Nephron (organoid): ENCODE measurements at regions not wholly inside any gene's neighbourhood (a gene's known extent, or its start where the extent isn't known, plus 50 kb on each side); places are given as distances from the start of the nearest gene placed in this dataset.

Source experiments
- H3K27ac Mint-ChIP-seq, 3 experiments: 2 replicates each; pipeline ENCODE4 v1.8.0; 2020; ENCODE audit warnings: mixed read lengths in 3 of 3, mild to moderate bottlenecking in 2 of 3, moderate library complexity in 1 of 3
- H3K27me3 Mint-ChIP-seq: 2 replicates; pipeline ENCODE4 v1.8.0; 2021; ENCODE audit warnings: low read depth, mild to moderate bottlenecking, moderate library complexity, mixed read lengths
- H3K36me3 Mint-ChIP-seq: 2 replicates; pipeline ENCODE4 v1.8.0; 2020; ENCODE audit warnings: low read depth, mixed read lengths
- H3K4me1 Mint-ChIP-seq: 2 replicates; pipeline ENCODE4 v1.8.0; 2020; ENCODE audit warnings: mixed read lengths
- H3K4me3 Mint-ChIP-seq, 3 experiments: 2 replicates each; pipeline ENCODE4 v1.8.0; 2020; ENCODE audit warnings: mild to moderate bottlenecking in 3 of 3, mixed read lengths in 3 of 3, moderate library complexity in 2 of 3
- H3K9me3 Mint-ChIP-seq: 2 replicates; pipeline ENCODE4 v1.8.0; 2020; ENCODE audit warnings: mixed read lengths
- CTCF ChIP-seq, 3 experiments: fragments of 200-600 bp; sonication (generic); IDR thresholded peaks; one replicate each; pipeline ENCODE4 v1.5.0; 2021; ENCODE audit warnings: antibody characterized with exemption in 3 of 3; ENCODE audit not compliant: unreplicated experiment in 3 of 3

GRCh38 chr13:33526718-33527117, 241.2 kb upstream of the STARD13 start:
- TF ChIP-seq CTCF (IDR thresholded peaks at IDR 0.05; ENCODE audit: unreplicated experiment in 3 of 3) = no peak
- H3K27me3 Mint-ChIP-seq = no peaks in the 10 kb centered on the region
- no peak overlapping the region for H3K27ac Mint-ChIP-seq
- no peak overlapping the region for H3K4me3 Mint-ChIP-seq
- no peaks in the 10 kb centered on the region for H3K9me3 Mint-ChIP-seq
- H3K36me3 Mint-ChIP-seq = no peaks in the 10 kb centered on the region
- peaks cover 6% of the 10 kb centered on the region for H3K4me1 Mint-ChIP-seq

- Mint-ChIP-seq H3K36me3 (no peaks in the 10 kb centered on the region), H3K4me1 (no peaks in the 10 kb centered on the region), H3K9me3 (no peaks in the 10 kb centered on the region), H3K27ac (no peak overlapping the region), H3K27me3 (no peaks in the 10 kb centered on the region), H3K4me3 (no peak overlapping the region)
- TF ChIP-seq CTCF (IDR thresholded peaks at IDR 0.05; ENCODE audit: unreplicated experiment in 3 of 3) = no peak
Measured at GRCh38 chr13:33528896-33529295, 243.3 kb upstream of the STARD13 start.

- no peaks in the 10 kb centered on the region for H3K36me3 Mint-ChIP-seq
- H3K27ac Mint-ChIP-seq = no peak overlapping the region
- no peak for TF ChIP-seq CTCF (IDR thresholded peaks at IDR 0.05; ENCODE audit: unreplicated experiment in 3 of 3)
- no peak overlapping the region for H3K4me3 Mint-ChIP-seq
- peaks cover 2% of the 10 kb centered on the region for H3K4me1 Mint-ChIP-seq
- H3K9me3 Mint-ChIP-seq = no peaks in the 10 kb centered on the region
- no peaks in the 10 kb centered on the region for H3K27me3 Mint-ChIP-seq
Measured at GRCh38 chr13:33531484-33531883, 245.9 kb upstream of the STARD13 start.

- no peak for TF ChIP-seq CTCF (IDR thresholded peaks at IDR 0.05; ENCODE audit: unreplicated experiment in 3 of 3)
- no peaks in the 10 kb centered on the region for H3K27me3 Mint-ChIP-seq
- H3K27ac Mint-ChIP-seq = no peak overlapping the region
- H3K4me1 Mint-ChIP-seq = peaks cover 20% of the 10 kb centered on the region
- no peaks in the 10 kb centered on the region for H3K9me3 Mint-ChIP-seq
- no peaks in the 10 kb centered on the region for H3K36me3 Mint-ChIP-seq
- no peak overlapping the region for H3K4me3 Mint-ChIP-seq
Measured at GRCh38 chr13:33535061-33535460, 249.5 kb upstream of the STARD13 start.

- Mint-ChIP-seq H3K27me3 (no peaks in the 10 kb centered on the region), H3K36me3 (no peaks in the 10 kb centered on the region), H3K9me3 (no peaks in the 10 kb centered on the region), H3K4me1 (peaks cover 35% of the 10 kb centered on the region), H3K27ac (peak overlapping the region in 2 of 3 experiments; percentile 18 to 100), H3K4me3 (no peak overlapping the region)
- no peak for TF ChIP-seq CTCF (IDR thresholded peaks at IDR 0.05; ENCODE audit: unreplicated experiment in 3 of 3)
Measured at GRCh38 chr13:33536601-33537000, 251.0 kb upstream of the STARD13 start.

- Mint-ChIP-seq H3K27ac (peak overlapping the region; percentile 91 to 100 (median 94)), H3K4me3 (no peak overlapping the region), H3K36me3 (no peaks in the 10 kb centered on the region), H3K4me1 (peaks cover 39% of the 10 kb centered on the region), H3K27me3 (no peaks in the 10 kb centered on the region), H3K9me3 (no peaks in the 10 kb centered on the region)
- no peak for TF ChIP-seq CTCF (IDR thresholded peaks at IDR 0.05; ENCODE audit: unreplicated experiment in 3 of 3)
Measured at GRCh38 chr13:33537026-33537425, 251.5 kb upstream of the STARD13 start.
